ENCODE measurements at regions not wholly inside any gene's neighbourhood (a gene's known extent, or its start where the extent isn't known, plus 50 kb on each side); places are given as distances from the start of the nearest gene placed in this dataset.

- intact Hi-C loops (cut with DNase I; ENCODE audit: low total_unique reads), result no loop called here
- H3K4me1 ChIP-seq, result no peaks in the 10 kb centered on the region
- TF ChIP-seq POLR2A (IDR thresholded peaks at IDR 0.05) (no peak), CTCF (IDR thresholded peaks at IDR 0.05) (no peak), EP300 (IDR thresholded peaks at IDR 0.05) (no peak), POLR2AphosphoS5 (IDR thresholded peaks at IDR 0.05) (no peak)
- DNase-seq, result no peak
- no peaks in the 10 kb centered on the region for H3K9me3 ChIP-seq
- H3K4me3 ChIP-seq, result no peak overlapping the region
- no peaks in the 10 kb centered on the region for H3K36me3 ChIP-seq
- H3K27me3 ChIP-seq, result no peaks in the 10 kb centered on the region
- H3K27ac ChIP-seq, result no peak overlapping the region
- 65 to 68% (median 68%) methylated on average over 3 of the region's 3 CpGs for WGBS, 5 donors
Measured at GRCh38 chr3:6806991-6807390, 53.9 kb upstream of the GRM7 start.

GRCh38 chr3:6807967-6808588 lies 52.8 kb upstream of the GRM7 start:
- DNase-seq, result no peak
- H3K4me1 ChIP-seq, result no peaks in the 10 kb centered on the region
- no peak overlapping the region for H3K4me3 ChIP-seq
- no peak overlapping the region for H3K27ac ChIP-seq
- no peaks in the 10 kb centered on the region for H3K36me3 ChIP-seq
- intact Hi-C loops (cut with DNase I; ENCODE audit: low total_unique reads), result no loop called here
- no peaks in the 10 kb centered on the region for H3K9me3 ChIP-seq
- H3K27me3 ChIP-seq, result no peaks in the 10 kb centered on the region
- no peak for TF ChIP-seq POLR2AphosphoS5 (IDR thresholded peaks at IDR 0.05)
- TF ChIP-seq CTCF (IDR thresholded peaks at IDR 0.05), result no peak
- TF ChIP-seq EP300 (IDR thresholded peaks at IDR 0.05), result no peak
- TF ChIP-seq POLR2A (IDR thresholded peaks at IDR 0.05), result no peak
- 60 to 68% (median 65%) methylated on average over 8 of the region's 8 CpGs for WGBS, 5 donors

- intact Hi-C loops (cut with DNase I; ENCODE audit: low total_unique reads), result no loop called here
- no peaks in the 10 kb centered on the region for H3K27me3 ChIP-seq
- H3K9me3 ChIP-seq, result no peaks in the 10 kb centered on the region
- H3K4me1 ChIP-seq, result no peaks in the 10 kb centered on the region
- H3K36me3 ChIP-seq, result no peaks in the 10 kb centered on the region
- no peak for TF ChIP-seq POLR2AphosphoS5 (IDR thresholded peaks at IDR 0.05)
- TF ChIP-seq EP300 (IDR thresholded peaks at IDR 0.05), result no peak
- TF ChIP-seq POLR2A (IDR thresholded peaks at IDR 0.05), result no peak
- TF ChIP-seq CTCF (IDR thresholded peaks at IDR 0.05), result no peak
- WGBS, 5 donors, result 61 to 85% (median 79%) methylated on average over 2 of the region's 2 CpGs
- H3K27ac ChIP-seq, result no peak overlapping the region
- no peak overlapping the region for H3K4me3 ChIP-seq
- no peak for DNase-seq
Measured at GRCh38 chr3:6809349-6809748, 51.6 kb upstream of the GRM7 start.

Data from stomach (tissue), 8 donors.